RKO (cell line): ENCODE measurements at regions not wholly inside any gene's neighbourhood (a gene's known extent, or its start where the extent isn't known, plus 50 kb on each side); places are given as distances from the start of the nearest gene placed in this dataset.
"Not testable (repeated sequence)": the region's sequence is repeated elsewhere in the genome, so short reads cannot be mapped to it uniquely, and the experiment has no call there.

Source experiments
- DNase-seq: peaks from one replicate; pipeline ENCODE4 v3.0.0-alpha.2; 2016; ENCODE audit warnings: low spot score

DNA sequence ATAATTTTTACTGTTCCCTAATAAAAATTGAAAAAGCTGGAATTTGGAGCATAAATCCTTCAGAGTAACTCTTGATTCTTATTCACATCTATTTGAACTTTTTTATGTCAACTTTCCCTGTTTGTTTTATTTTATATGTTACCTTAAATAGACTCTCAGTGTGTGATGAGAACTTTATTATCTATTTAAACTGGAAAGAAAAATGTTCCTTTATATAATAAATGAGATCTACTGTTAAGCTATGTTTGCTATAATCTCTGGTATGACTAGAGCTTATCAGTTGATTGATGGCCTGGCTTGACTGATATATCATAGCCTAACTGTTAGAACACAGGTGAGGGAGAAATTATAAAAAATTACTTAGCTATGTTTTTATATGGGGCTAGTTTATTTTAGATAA, 330.6 kb upstream of the EPHA6 start:
- DNase-seq = no peak

DNA sequence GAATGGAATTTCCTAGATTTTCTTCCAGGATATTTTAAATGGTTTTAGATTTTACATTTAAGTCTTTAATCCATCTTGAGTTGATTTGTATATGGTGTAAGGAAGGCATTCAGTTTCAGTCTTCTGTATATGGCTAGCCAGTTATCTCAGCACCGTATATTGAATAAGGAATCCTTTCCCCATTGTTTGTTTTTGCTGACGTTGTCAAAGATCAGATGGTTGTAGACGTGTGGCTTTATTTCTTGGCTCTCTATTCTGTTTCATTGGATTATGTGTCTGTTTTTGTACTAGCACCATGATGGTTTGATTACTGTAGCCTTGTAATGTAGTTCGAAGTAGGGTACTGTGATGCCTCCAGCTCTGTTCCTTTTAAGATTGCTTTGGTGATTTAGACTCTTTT, 325.7 kb upstream of the EPHA6 start:
- no peak for DNase-seq

DNA sequence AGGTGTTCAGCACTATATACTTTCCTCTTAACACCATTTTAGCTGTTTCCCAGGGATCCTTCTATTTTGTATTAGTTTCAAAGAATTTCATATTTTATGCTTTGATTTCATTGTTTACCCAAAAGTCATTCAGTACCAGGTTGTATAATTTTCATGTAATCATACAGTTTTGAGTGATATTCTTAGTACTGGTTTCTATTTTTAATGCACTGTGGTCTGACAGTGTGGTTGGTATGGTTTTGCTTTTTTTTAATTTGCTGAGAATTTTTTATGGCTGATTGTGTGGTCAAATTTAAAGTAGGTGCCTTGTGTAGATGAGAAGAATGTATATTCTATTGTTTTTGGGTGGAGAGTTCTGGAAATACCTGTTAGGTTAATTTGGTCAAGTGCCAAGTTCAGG, 323.4 kb upstream of the EPHA6 start:
- no peak for DNase-seq

GRCh38 chr3:96491868-96492267, 322.5 kb upstream of the EPHA6 start:
- DNase-seq = no peak

- DNase-seq = no peak
Measured at GRCh38 chr3:96510334-96510733, 304.1 kb upstream of the EPHA6 start.

GRCh38 chr3:96537165-96537564, 277.2 kb upstream of the EPHA6 start:
- DNase-seq = no peak

GRCh38 chr3:96538186-96538585, 276.2 kb upstream of the EPHA6 start:
- DNase-seq = no peak

DNA sequence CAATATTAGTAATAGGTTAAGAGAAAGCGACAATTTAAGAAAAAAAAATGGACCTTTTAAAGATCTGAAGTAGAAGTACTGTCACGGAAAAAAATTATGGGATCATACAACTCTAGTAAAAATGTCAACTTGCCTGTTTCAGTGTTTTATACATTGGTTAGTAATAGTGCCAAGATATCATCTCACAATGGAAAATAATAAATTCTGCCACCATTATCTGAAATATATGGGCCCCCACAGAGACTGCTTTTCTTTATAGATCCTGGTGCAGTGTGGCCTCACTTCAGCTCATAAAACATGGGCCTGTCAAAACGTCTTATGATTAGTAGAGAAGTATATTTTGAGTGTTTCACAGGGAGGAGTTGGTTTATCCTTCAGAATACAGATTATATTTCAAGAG, 266.3 kb upstream of the EPHA6 start:
- no peak for DNase-seq

- no peak for DNase-seq
Measured at GRCh38 chr3:96576935-96577334, 237.5 kb upstream of the EPHA6 start.

DNA sequence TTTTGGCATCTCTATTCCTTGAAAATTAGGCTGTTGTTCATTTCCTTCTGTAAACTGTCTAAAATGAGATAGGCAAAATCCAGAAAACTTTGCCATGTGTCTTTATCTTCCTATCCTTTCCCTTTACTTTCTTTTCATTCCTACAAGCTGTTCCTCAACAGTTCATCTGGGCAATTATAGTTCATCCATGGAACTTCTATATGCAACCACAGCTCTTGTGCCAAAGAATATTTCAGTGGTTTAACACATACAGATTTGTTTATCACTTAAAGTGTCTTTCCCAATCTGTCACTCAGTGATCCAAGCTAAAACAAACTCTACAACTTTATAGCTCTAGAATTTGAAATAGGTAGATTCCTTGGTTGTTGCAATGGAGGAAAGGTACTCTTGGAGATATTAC, 230.3 kb upstream of the EPHA6 start:
- no peak for DNase-seq

DNA sequence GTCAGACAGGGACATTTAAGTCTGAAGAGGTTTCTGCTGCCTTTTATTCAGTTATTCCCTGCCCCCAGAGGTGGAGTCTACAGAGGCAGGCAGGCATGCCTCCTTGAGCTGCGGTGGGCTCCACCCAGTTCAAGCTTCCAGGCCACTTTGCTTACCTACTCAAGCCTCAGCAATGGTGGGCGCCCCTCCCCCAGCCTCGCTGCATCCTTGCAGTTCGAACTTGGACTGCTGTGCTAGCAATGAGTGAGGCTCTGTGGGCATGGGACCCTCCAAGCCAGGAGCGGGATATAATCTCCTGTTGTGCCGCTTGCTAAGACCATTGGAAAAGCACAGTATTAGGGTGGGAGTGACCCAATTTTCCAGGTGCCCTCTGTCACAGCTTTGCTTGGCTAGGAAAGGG, 207.5 kb upstream of the EPHA6 start:
- not testable (repeated sequence) for DNase-seq

DNA sequence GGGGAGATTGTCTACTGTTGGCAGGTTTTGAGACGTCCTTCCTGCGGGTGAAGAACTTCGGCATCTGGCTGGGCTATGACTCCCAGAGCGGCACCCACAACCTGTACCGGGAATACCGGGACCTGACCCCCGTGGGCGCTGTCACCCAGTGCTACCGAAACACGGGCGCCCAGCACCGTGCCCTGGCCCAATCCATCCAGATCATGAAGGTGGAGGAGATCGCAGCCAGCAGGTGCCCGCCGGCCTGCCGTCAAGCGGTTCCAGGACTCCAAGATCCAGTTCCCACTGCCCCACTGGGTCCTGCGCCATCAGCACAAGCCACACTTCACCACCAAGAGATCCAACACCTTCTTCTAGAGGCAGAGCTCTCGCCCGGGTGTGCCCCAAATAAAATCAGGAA, 194.9 kb upstream of the EPHA6 start:
- no peak for DNase-seq

DNA sequence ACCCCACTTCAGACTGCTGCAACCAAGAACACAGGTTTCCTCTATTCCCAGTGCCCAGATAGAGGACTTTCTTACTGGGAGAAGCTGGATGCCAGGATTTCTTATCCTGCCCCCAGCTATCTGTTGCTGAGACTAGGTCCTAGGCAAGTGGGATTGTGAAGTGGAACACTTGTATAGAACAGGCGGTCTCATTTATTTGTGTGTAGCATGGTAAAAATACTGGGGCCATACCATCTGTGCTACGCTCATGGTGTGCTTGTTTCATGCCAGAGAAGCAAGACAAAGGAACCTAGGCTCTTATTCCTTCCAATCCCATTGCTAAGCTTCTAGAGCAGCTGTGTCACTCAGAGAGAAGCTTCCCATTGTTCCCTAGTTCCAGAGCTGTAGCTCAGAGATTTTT, 191.5 kb upstream of the EPHA6 start:
- DNase-seq = no peak

GRCh38 chr3:96631050-96631449, 183.3 kb upstream of the EPHA6 start:
- DNase-seq = no peak

GRCh38 chr3:96646596-96646995, 167.8 kb upstream of the EPHA6 start:
- DNase-seq = no peak

DNA sequence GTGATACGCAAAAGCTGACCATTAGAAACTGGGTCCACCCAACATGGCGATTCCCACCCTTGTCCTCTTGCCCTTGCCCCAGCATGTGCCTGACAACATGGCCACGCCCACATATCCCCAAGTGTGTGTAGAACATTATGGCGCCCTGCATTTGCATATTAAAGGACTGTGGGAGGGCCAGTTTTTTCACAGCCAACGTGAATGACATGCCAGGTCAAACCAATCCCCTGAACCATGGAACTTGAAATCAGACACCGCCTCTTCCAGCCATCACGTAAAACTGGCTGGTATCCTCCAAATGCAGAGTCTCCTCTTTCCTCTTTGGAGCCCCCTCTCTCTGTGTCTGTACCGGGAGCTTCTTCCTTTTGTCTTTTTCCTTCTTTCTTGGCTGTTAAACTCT, 156.7 kb upstream of the EPHA6 start:
- DNase-seq = no peak

GRCh38 chr3:96671861-96672595, 142.4 kb upstream of the EPHA6 start:
- not testable (repeated sequence) for DNase-seq

DNA sequence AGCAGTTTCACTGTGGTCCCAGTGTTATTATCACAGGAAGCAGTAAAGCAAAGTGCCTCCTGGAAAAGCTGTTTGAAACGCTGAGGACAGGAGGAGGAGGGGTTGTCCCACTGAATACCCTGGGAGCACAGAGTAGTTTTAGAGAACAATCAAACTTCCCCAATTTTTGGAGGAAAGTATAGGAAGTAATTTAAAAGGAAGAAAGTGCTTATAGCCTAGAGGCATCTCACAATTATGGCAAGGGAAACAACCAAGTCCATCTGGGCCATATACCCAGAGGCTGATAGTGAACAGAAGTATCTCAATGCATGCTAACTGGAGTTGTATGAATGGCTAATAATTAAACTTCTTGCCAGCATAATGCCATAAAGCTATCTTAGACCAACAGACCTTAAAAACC, 137.2 kb upstream of the EPHA6 start:
- no peak for DNase-seq

DNA sequence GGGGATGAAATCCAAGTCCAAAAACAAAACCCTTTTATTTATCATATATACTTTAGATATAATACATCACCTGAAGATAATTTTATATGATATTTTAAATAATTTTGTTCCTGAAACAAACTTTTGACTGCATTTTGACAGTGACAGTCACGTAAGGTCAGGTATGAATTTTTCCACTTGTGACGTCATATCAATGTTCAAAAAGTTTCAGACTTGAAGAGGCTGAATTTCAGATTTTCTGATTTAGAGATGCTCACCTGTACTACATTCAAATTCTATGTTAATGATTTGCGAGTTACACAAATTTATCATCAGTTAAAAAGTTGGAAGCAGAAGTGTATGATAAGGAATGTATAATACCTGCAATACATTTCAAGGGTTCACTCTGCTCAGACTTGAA, 136.1 kb upstream of the EPHA6 start:
- no peak for DNase-seq

- DNase-seq = no peak
Measured at GRCh38 chr3:96700322-96701315, 113.8 kb upstream of the EPHA6 start.

DNA sequence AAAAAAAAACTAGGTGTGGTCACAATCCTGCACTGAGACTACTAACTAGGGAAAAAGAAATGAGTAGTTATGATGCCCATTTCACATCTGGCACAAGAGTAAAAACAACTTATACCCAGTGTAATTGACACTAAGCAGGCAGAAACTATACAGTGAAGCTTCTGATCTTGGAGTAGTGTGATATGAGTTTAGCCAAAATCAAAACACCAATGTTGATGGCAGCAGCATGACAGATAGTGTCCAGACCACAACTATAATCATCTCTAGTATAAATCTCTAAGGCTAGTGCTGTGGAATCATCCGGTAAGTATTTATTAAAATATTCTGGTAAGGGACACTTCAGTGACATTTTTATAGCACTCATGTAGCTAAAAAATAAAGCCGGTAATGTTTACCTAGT, 108.5 kb upstream of the EPHA6 start:
- DNase-seq = no peak

DNA sequence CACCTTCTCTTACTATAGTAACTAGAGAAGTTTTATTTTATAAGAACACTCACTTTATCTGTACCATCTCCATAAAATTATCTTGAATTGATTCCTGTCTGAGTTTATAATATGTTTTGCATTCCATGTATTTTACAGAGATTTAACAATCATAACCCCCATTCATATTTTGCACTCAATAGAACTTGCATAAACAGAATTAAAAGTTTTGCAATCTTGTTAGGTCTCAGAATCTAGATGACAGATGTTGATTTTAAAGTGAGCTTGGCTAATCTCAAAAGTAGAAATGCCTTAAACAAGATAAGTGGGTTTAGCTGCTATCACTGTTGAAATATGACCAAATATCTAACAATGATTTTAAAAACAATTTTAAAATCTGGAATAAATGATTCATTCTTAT, 107.9 kb upstream of the EPHA6 start:
- DNase-seq = no peak

DNA sequence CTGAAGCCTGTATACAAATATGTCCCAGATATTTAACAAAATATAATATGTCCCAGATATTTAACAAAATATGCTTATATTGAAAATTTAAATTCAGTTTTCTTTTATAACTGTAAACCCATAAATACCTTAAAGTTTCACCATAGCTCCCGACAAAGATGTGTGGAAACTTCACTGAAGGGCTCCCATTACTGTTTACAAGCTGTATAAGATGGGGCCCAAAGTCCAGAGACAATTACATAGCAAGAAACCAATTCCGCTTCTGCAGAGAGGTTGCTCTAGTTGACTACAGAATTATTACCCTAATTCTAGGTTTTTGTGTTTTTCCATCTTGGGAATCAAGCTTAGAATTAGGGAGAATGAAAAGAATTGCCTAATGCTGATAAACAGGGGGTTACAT, 102.6 kb upstream of the EPHA6 start:
- DNase-seq = no peak
